HEK293T (cell line): ENCODE measurements at regions not wholly inside any gene's neighbourhood (a gene's known extent, or its start where the extent isn't known, plus 50 kb on each side); places are given as distances from the start of the nearest gene placed in this dataset.

Experiments used
- CTCF ChIA-PET: fragments of 350-600 bp; formaldehyde crosslinking; extraction: SDS; loops from one replicate; lab custom pipeline; 2021; ENCODE audit warnings: antibody characterized with exemption, inconsistent platforms; lab: Yijun Ruan, JAX
- POLR2A ChIA-PET: fragments of 350-600 bp; formaldehyde crosslinking; extraction: SDS; loops from one replicate; lab custom pipeline; 2020; ENCODE audit warnings: antibody characterized with exemption, inconsistent platforms; lab: Yijun Ruan, JAX
- DNase-seq: peaks from one replicate; pipeline ENCODE4 v3.0.0; 2012; ENCODE audit warnings: mixed read lengths; ENCODE audit errors: extremely low spot score
- ARNT ChIP-seq: fragments of 450-650 bp; IDR thresholded peaks from 2 replicates; pipeline ENCODE4 v1.6.1; 2017; ENCODE audit warnings: mild to moderate bottlenecking
- BHLHE40 ChIP-seq: fragments of 450-650 bp; IDR thresholded peaks from 2 replicates; pipeline ENCODE4 v1.6.1; 2016; ENCODE audit warnings: mild to moderate bottlenecking, moderate library complexity, borderline replicate concordance
- CTBP1 ChIP-seq: fragments of 450-650 bp; IDR thresholded peaks from 2 replicates; pipeline ENCODE4 v1.6.1; 2016; ENCODE audit warnings: borderline replicate concordance
- ELF4 ChIP-seq: fragments of 450-650 bp; IDR thresholded peaks from 2 replicates; pipeline ENCODE4 v1.6.1; 2017; ENCODE audit warnings: antibody characterized with exemption
- FOXA1 ChIP-seq: fragments of 450-650 bp; IDR thresholded peaks from 2 replicates; pipeline ENCODE4 v1.6.1; 2016; ENCODE audit warnings: mild to moderate bottlenecking
- FOXK2 ChIP-seq: fragments of 450-650 bp; IDR thresholded peaks from 2 replicates; pipeline ENCODE4 v1.6.1; 2016; ENCODE audit warnings: mild to moderate bottlenecking
- FOXM1 ChIP-seq: fragments of 450-650 bp; IDR thresholded peaks from 2 replicates; pipeline ENCODE4 v1.6.1; 2017; ENCODE audit warnings: mild to moderate bottlenecking, borderline replicate concordance
- HDGF ChIP-seq: fragments of 450-650 bp; IDR thresholded peaks from 2 replicates; pipeline ENCODE4 v1.6.1; 2017; ENCODE audit warnings: antibody characterized with exemption, borderline replicate concordance
- L3MBTL2 ChIP-seq: fragments of 450-650 bp; conservative IDR thresholded peaks from 2 replicates; pipeline ENCODE4 v1.6.1; 2016; ENCODE audit warnings: mild to moderate bottlenecking
- LEF1 ChIP-seq: fragments of 450-650 bp; IDR thresholded peaks from 2 replicates; pipeline ENCODE4 v1.6.1; 2017; ENCODE audit warnings: mild to moderate bottlenecking, borderline replicate concordance
- NFRKB ChIP-seq: fragments of 450-650 bp; IDR thresholded peaks from 2 replicates; pipeline ENCODE4 v1.6.1; 2016; ENCODE audit warnings: mild to moderate bottlenecking, moderate library complexity
- PKNOX1 ChIP-seq: fragments of 450-650 bp; IDR thresholded peaks from 2 replicates; pipeline ENCODE4 v1.6.1; 2016
- SP1 ChIP-seq: fragments of 450-650 bp; IDR thresholded peaks from 2 replicates; pipeline ENCODE4 v1.6.1; 2017
- SUZ12 ChIP-seq: fragments of 450-650 bp; IDR thresholded peaks from 2 replicates; pipeline ENCODE4 v1.6.1; 2016; ENCODE audit warnings: mild to moderate bottlenecking
- TARDBP ChIP-seq: fragments of 450-650 bp; IDR thresholded peaks from 2 replicates; pipeline ENCODE4 v1.6.1; 2016
- ZNF384 ChIP-seq: fragments of 450-650 bp; IDR thresholded peaks from 2 replicates; pipeline ENCODE4 v1.6.1; 2016

- ChIA-PET POLR2A (no interaction called here), CTCF (no interaction called here)
Measured at GRCh38 chr15:91524534-91524933, 329.0 kb upstream of the SLCO3A1 start.

GRCh38 chr15:91525751-91526150 lies 327.8 kb upstream of the SLCO3A1 start:
- ChIA-PET POLR2A (no interaction called here), CTCF (no interaction called here)
- no peak for TF ChIP-seq L3MBTL2
- no peak for TF ChIP-seq PKNOX1
- no peak for TF ChIP-seq ELF4
- no peak for TF ChIP-seq HDGF
- no peak for TF ChIP-seq ARNT
- TF ChIP-seq NFRKB, result no peak
- TF ChIP-seq LEF1, result no peak
- TF ChIP-seq BHLHE40, result no peak
- TF ChIP-seq CTBP1, result no peak
- TF ChIP-seq FOXA1, result no peak
- no peak for TF ChIP-seq FOXM1
- no peak for TF ChIP-seq ZNF384
- TF ChIP-seq SP1, result no peak
- TF ChIP-seq FOXK2, result no peak
- TF ChIP-seq TARDBP, result no peak
- TF ChIP-seq SUZ12, result no peak
- DNase-seq, result no peak

More at GRCh38 chr15:91524534-91524933, 329.0 kb upstream of the SLCO3A1 start:
- no peak for DNase-seq
- TF ChIP-seq ELF4 (no peak), ZNF384 (no peak), NFRKB (no peak)

- CTCF ChIA-PET, result no interaction called here
- no peak for DNase-seq
- no peak for TF ChIP-seq PKNOX1
- no peak for TF ChIP-seq HDGF
- no peak for TF ChIP-seq SP1
- no peak for TF ChIP-seq SUZ12
- TF ChIP-seq BHLHE40, result no peak
- TF ChIP-seq LEF1, result no peak
- TF ChIP-seq FOXA1, result no peak
- no peak for TF ChIP-seq L3MBTL2
- POLR2A ChIA-PET, result no interaction called here
Measured at GRCh38 chr15:91526424-91526823, 327.1 kb upstream of the SLCO3A1 start.

- POLR2A ChIA-PET, result no interaction called here
- DNase-seq, result no peak
- TF ChIP-seq NFRKB, result no peak
- no peak for TF ChIP-seq ELF4
- no peak for TF ChIP-seq FOXA1
- no peak for TF ChIP-seq FOXM1
- CTCF ChIA-PET, result interaction anchor here (1.2 kb wide), 1 partner anchor 10 kb away, joined by 3 read pairs; no protein-coding TSS in a partner anchor
Measured at GRCh38 chr15:91528801-91529200, 324.7 kb upstream of the SLCO3A1 start.

- TF ChIP-seq SP1, result no peak
- TF ChIP-seq FOXM1, result no peak
- TF ChIP-seq L3MBTL2, result no peak
- no peak for TF ChIP-seq ARNT
- TF ChIP-seq BHLHE40, result no peak
- no peak for TF ChIP-seq HDGF
- no peak for TF ChIP-seq LEF1
- no peak for TF ChIP-seq CTBP1
- no peak for TF ChIP-seq ZNF384
- TF ChIP-seq FOXK2, result no peak
- TF ChIP-seq TARDBP, result no peak
- no peak for TF ChIP-seq SUZ12
- no peak for TF ChIP-seq NFRKB
- no peak for TF ChIP-seq FOXA1
- TF ChIP-seq ELF4, result no peak
- CTCF ChIA-PET, result interaction anchor here (1.2 kb wide), 1 partner anchor 9 kb away, joined by 3 read pairs; no protein-coding TSS in a partner anchor
- DNase-seq, result no peak
- POLR2A ChIA-PET, result no interaction called here
Measured at GRCh38 chr15:91529534-91529933, 324.0 kb upstream of the SLCO3A1 start.

GRCh38 chr15:91530279-91530678 lies 323.2 kb upstream of the SLCO3A1 start:
- CTCF ChIA-PET, result no interaction called here
- TF ChIP-seq CTBP1 (no peak), BHLHE40 (no peak), SUZ12 (no peak), PKNOX1 (no peak), NFRKB (no peak), FOXK2 (no peak), ELF4 (no peak)
- DNase-seq, result no peak
- POLR2A ChIA-PET, result no interaction called here

GRCh38 chr15:91530956-91531582 lies 322.4 kb upstream of the SLCO3A1 start:
- DNase-seq, result no peak
- TF ChIP-seq FOXK2 (no peak), ELF4 (no peak), ZNF384 (no peak), LEF1 (no peak)
- ChIA-PET POLR2A (no interaction called here), CTCF (no interaction called here)
